HepG2 (cell line): ENCODE measurements at regions not wholly inside any gene's neighbourhood (a gene's known extent, or its start where the extent isn't known, plus 50 kb on each side); places are given as distances from the start of the nearest gene placed in this dataset.

Experiments
- ATAC-seq: fragments of 200-7000 bp; cut with Tn5 transposase; 3 replicates; pipeline ENCODE4 v1.9.1; 2020; ENCODE audit warnings: mild to moderate bottlenecking, moderate library complexity
- BruUV-seq: library from RNA; stranded (reverse); fragments of 400-500 nt; replicated peaks from 2 replicates; lab custom pipeline; 2021; lab: Mats Ljungman, UMichigan
- CTCF ChIA-PET: fragments of 300-600 bp; formaldehyde crosslinking; extraction: SDS; loops from one replicate; lab custom pipeline; 2021; ENCODE audit warnings: low total read pairs, inconsistent platforms, low intra/inter-chr PET ratio; lab: Yijun Ruan, JAX
- POLR2A ChIA-PET: fragments of 350-600 bp; sonication (Branson Sonifier 250); formaldehyde crosslinking; loops from one replicate; lab custom pipeline; 2020; ENCODE audit warnings: antibody characterized with exemption, inconsistent platforms; lab: Yijun Ruan, JAX
- DNase-seq: peaks from one replicate; pipeline ENCODE4 v3.0.0-alpha.2; 2015; ENCODE audit warnings: low spot score
- FAIRE-seq: peaks from 3 replicates; lab custom pipeline; 2011; peaks lifted over from hg19 to GRCh38; lab: Jason Lieb, UNC
- H2AFZ ChIP-seq: one replicate; pipeline ENCODE4 v1.6.1; 2011; ENCODE audit warnings: low read length, inconsistent platforms
- H3K27ac ChIP-seq: fragments of 300-600 bp; 3 replicates; pipeline ENCODE4 v1.8.0; 2011; ENCODE audit warnings: mixed run types, mild to moderate bottlenecking, mixed read lengths, low read length, inconsistent platforms; ENCODE audit not compliant: insufficient read depth; ENCODE audit errors: extremely low read length
- H3K27me3 ChIP-seq, 2 experiments: fragments of 200-600 bp in 1 of 2; 2 replicates in 1 of 2; 3 replicates in 1 of 2; pipeline versions ENCODE4 v1.6.0 to v1.8.0; 2011; ENCODE audit warnings: low read length in 2 of 2, mild to moderate bottlenecking in 2 of 2, moderate library complexity in 2 of 2, inconsistent platforms in 1 of 2; ENCODE audit not compliant: insufficient read depth in 2 of 2, control insufficient read depth in 1 of 2
- H3K36me3 ChIP-seq, 2 experiments: fragments of 200-600 bp in 1 of 2; replicated peaks in 1 of 2; 2 replicates in 1 of 2; 3 replicates in 1 of 2; pipeline versions ENCODE4 v1.5.1 to v1.8.0; 2011; ENCODE audit warnings: low read length in 2 of 2, inconsistent platforms in 1 of 2; ENCODE audit not compliant: insufficient read depth in 2 of 2, control insufficient read depth in 1 of 2
- H3K4me1 ChIP-seq: 2 replicates; pipeline ENCODE4 v1.5.1; 2012; ENCODE audit warnings: low read length, inconsistent platforms; ENCODE audit not compliant: insufficient read depth
- H3K4me2 ChIP-seq: 2 replicates; pipeline ENCODE4 v1.6.0; 2011; ENCODE audit warnings: low read depth, low read length, inconsistent platforms
- H3K4me3 ChIP-seq, 3 experiments: fragments of 200-600 bp in 1 of 3; sonication (generic), shearing (Covaris generic) in 1 of 3; replicated peaks in 1 of 3; 2 replicates each; pipeline ENCODE4 v1.5.1; 2011 to 2016; ENCODE audit warnings: low read length in 3 of 3, inconsistent platforms in 2 of 3, low read depth in 2 of 3, mild to moderate bottlenecking in 2 of 3, control low read depth in 1 of 3, mixed read lengths in 1 of 3; ENCODE audit not compliant: insufficient read depth in 1 of 3
- H3K79me2 ChIP-seq: one replicate; pipeline ENCODE4 v1.6.1; 2011; ENCODE audit warnings: low read length, inconsistent platforms; ENCODE audit not compliant: insufficient read depth
- H3K9ac ChIP-seq: 2 replicates; pipeline ENCODE4 v1.6.0; 2011; ENCODE audit warnings: mild to moderate bottlenecking, low read depth, low read length, inconsistent platforms; ENCODE audit not compliant: insufficient read depth
- H3K9me3 ChIP-seq: 2 replicates; pipeline ENCODE4 v1.5.1; 2012; ENCODE audit warnings: mild to moderate bottlenecking, low read length
- H4K20me1 ChIP-seq: 2 replicates; pipeline ENCODE4 v1.6.0; 2011; ENCODE audit warnings: inconsistent platforms, mild to moderate bottlenecking, low read length, moderate library complexity; ENCODE audit not compliant: insufficient read depth
- AHDC1 ChIP-seq: sonication (generic); formaldehyde crosslinking; IDR thresholded peaks from 2 replicates; pipeline ENCODE4 v1.5.1; 2020; ENCODE audit warnings: mild to moderate bottlenecking, missing genetic modification reagents, borderline replicate concordance
- ARHGAP35 ChIP-seq: sonication (generic); formaldehyde crosslinking; IDR thresholded peaks from 2 replicates; pipeline ENCODE4 v1.9.0; 2022; ENCODE audit warnings: mild to moderate bottlenecking, inconsistent platforms, moderate library complexity, missing genetic modification reagents, borderline replicate concordance
- ETV6 ChIP-seq: sonication (generic); formaldehyde crosslinking; conservative IDR thresholded peaks from 2 replicates; pipeline ENCODE4 v1.4.0; 2020; ENCODE audit warnings: missing genetic modification reagents
- FOXK1 ChIP-seq: sonication (generic); formaldehyde crosslinking; IDR thresholded peaks from 2 replicates; pipeline ENCODE4 v1.4.0; 2020; ENCODE audit warnings: low read depth, missing genetic modification reagents, borderline replicate concordance
- GFI1 ChIP-seq: sonication (generic); formaldehyde crosslinking; IDR thresholded peaks from 2 replicates; pipeline ENCODE4 v1.5.0; 2020; ENCODE audit warnings: missing genetic modification reagents, mild to moderate bottlenecking, borderline replicate concordance
- GPBP1L1 ChIP-seq: sonication (generic); formaldehyde crosslinking; IDR thresholded peaks from 2 replicates; pipeline ENCODE4 v1.5.0; 2020; ENCODE audit warnings: mild to moderate bottlenecking, missing genetic modification reagents
- MTA1 ChIP-seq: sonication (generic); formaldehyde crosslinking; IDR thresholded peaks from 2 replicates; pipeline ENCODE4 v1.4.0; 2020; ENCODE audit warnings: missing genetic modification reagents, mild to moderate bottlenecking, borderline replicate concordance
- MTA3 ChIP-seq: sonication (generic); formaldehyde crosslinking; IDR thresholded peaks from 2 replicates; pipeline ENCODE4 v1.4.0; 2020; ENCODE audit warnings: missing genetic modification reagents
- PHF5A ChIP-seq: IDR thresholded peaks from one replicate; pipeline ENCODE4 v1.6.1; 2018; ENCODE audit warnings: low read depth, missing genetic modification reagents; ENCODE audit not compliant: unreplicated experiment
- ZFP62 ChIP-seq: sonication (generic); formaldehyde crosslinking; IDR thresholded peaks from 2 replicates; pipeline ENCODE4 v1.4.0; 2020; ENCODE audit warnings: missing genetic modification reagents
- ZNF468 ChIP-seq: sonication (generic); formaldehyde crosslinking; IDR thresholded peaks from 2 replicates; pipeline ENCODE4 v1.8.0; 2022; ENCODE audit warnings: mild to moderate bottlenecking, moderate library complexity, missing genetic modification reagents
- ZNF484 ChIP-seq: sonication (generic); formaldehyde crosslinking; IDR thresholded peaks from 2 replicates; pipeline ENCODE4 v1.5.1; 2020; ENCODE audit warnings: mild to moderate bottlenecking, low read depth, missing genetic modification reagents, borderline replicate concordance
- ZNF605 ChIP-seq: sonication (generic); formaldehyde crosslinking; IDR thresholded peaks from 2 replicates; pipeline ENCODE4 v1.8.0; 2022; ENCODE audit warnings: mild to moderate bottlenecking, missing genetic modification reagents
- ZNF724P ChIP-seq: sonication (generic); formaldehyde crosslinking; IDR thresholded peaks from 2 replicates; pipeline ENCODE4 v1.8.0; 2022; ENCODE audit warnings: missing genetic modification reagents, borderline replicate concordance
- WGBS: methylation state at CpG from one replicate; pipeline ENCODE4 v1.1.6; 2017; ENCODE audit warnings: low lambda C conversion rate; 5-methylcytosine and 5-hydroxymethylcytosine counted together
- in situ Hi-C: cut with HindIII; loops from 2 replicates; pipeline ENCODE4 v1.10.0; 2017; ENCODE audit warnings: low pct_unique_long_range_greater_than_20kb; ENCODE audit not compliant: extremely low pct_ligation_motif_present
- intact Hi-C: fragments of 100-400 bp; cut with micrococcal nuclease; formaldehyde crosslinking; loops from one replicate; pipeline ENCODE4 v1.10.0; 2022; ENCODE audit not compliant: unreplicated experiment
- TF ChIP-seq, protein P1 (sequence below): IDR thresholded peaks from 2 replicates; pipeline ENCODE4 v1.6.1; 2016; ENCODE audit warnings: missing biosample characterization, missing genetic modification reagents, low read depth

DNA sequence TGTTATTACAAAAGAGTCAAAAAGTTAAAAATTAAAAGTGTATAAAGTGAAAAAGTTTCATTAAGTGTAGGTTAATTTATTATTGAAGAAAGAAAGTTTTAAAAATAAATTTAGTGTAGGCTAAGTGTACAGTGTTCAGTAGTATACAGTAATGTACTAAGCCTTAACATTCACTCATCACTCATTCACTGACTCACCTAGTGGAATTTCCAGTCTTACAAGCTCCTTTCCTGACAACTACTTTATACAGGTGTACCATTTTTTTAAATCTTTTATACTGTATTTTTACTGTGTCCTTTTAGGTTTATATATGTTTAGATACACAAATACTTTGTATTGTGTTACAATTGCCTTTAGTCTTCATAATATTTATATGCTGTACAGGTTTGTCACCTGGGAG, 530.2 kb upstream of the FAM174A start (continued):
- TF ChIP-seq, protein P1, sequence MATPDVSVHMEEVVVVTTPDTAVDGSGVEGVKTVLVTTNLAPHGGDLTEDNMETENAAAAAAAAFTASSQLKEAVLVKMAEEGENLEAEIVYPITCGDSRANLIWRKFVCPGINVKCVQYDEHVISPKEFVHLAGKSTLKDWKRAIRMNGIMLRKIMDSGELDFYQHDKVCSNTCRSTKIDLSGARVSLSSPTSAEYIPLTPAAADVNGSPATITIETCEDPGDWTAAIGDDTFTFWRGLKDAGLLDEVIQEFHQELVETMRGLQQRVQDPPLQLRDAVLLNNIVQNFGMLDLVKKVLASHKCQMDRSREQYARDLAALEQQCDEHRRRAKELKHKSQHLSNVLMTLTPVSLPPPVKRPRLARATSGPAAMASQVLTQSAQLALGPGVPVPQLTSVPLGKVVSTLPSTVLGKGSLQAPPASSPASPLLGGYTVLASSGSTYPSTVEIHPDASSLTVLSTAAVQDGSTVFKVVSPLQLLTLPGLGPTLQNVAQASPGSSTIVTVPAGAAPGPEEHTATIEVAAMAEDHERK (CRISPR knock-in tag): no peak
- no peak for TF ChIP-seq ZNF484 (CRISPR knock-in tag)
- no peak for TF ChIP-seq ETV6 (CRISPR knock-in tag)
- TF ChIP-seq MTA3 (CRISPR knock-in tag): no peak
- no peak for TF ChIP-seq ZNF724P
- no peak for TF ChIP-seq ZFP62 (CRISPR knock-in tag)
- TF ChIP-seq FOXK1 (CRISPR knock-in tag): no peak
- no peak for TF ChIP-seq ZNF468 (CRISPR knock-in tag)

GRCh38 chr5:99998319-99998718, 536.9 kb upstream of the FAM174A start:
- H3K79me2 ChIP-seq: no peaks in the 10 kb centered on the region
- H3K4me1 ChIP-seq: no peaks in the 10 kb centered on the region
- H3K27me3 ChIP-seq: no peaks in the 10 kb centered on the region
- POLR2A ChIA-PET: no interaction called here
- no peak overlapping the region for H3K9ac ChIP-seq
- no peak overlapping the region for H2AFZ ChIP-seq
- DNase-seq (no peak), FAIRE-seq (no peak), ATAC-seq (no peak)
- H3K36me3 ChIP-seq: no peaks in the 10 kb centered on the region
- WGBS: 2% methylated on average over 2 of the region's 2 CpGs
- no peak overlapping the region for H3K4me2 ChIP-seq
- H3K4me3 ChIP-seq: no peak overlapping the region
- no peak overlapping the region for H3K27ac ChIP-seq
- H4K20me1 ChIP-seq: no peaks in the 10 kb centered on the region
- CTCF ChIA-PET: no interaction called here
- in situ Hi-C loops: no loop called here
- H3K9me3 ChIP-seq: no peaks in the 10 kb centered on the region
- intact Hi-C loops: no loop called here
- BruUV-seq: no TSS peak
- TF ChIP-seq MTA1 (CRISPR knock-in tag) (no peak), PHF5A (no peak), ARHGAP35 (no peak), AHDC1 (CRISPR knock-in tag) (no peak), GFI1 (CRISPR knock-in tag) (no peak), GPBP1L1 (no peak), ZNF605 (CRISPR knock-in tag) (no peak)
